Stimulated activated CD4-positive, alpha-beta T cell treated with anti-CD3 and anti-CD28 coated beads, Interleukin-12 subunit alpha, Interleukin-12 subunit beta, amount 100 ng/mL, for 48 hours (primary cell): ENCODE measurements at regions not wholly inside any gene's neighbourhood (a gene's known extent, or its start where the extent isn't known, plus 50 kb on each side); places are given as distances from the start of the nearest gene placed in this dataset.
"Not testable (repeated sequence)": the region's sequence is repeated elsewhere in the genome, so short reads cannot be mapped to it uniquely, and the experiment has no call there.

Experiments used
- DNase-seq, 3 donors: peaks; one replicate each; pipeline ENCODE4 v3.0.0-alpha.2; 2020; ENCODE audit warnings: low read depth in 2 of 3, low spot score in 1 of 3

DNA sequence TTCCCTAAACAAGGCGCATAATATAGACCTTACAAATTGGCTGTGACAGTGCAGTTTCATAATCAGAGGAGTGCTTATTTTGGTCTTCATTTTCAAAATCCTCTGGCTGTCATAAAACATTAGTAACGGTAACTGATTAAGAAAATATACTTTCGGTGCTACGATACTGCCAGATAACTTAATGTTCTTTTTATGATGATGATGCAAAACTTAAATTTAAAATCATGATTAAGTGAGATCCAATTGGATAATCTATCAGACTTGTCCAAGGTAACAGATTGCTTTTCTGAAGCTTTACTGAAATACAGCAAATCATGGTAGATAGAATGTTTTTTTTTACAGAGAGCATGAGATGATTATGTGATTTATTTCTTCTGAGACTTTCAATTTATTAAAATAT is 364.2 kb upstream of the CNTN3 start:
- DNase-seq: no peak

DNA sequence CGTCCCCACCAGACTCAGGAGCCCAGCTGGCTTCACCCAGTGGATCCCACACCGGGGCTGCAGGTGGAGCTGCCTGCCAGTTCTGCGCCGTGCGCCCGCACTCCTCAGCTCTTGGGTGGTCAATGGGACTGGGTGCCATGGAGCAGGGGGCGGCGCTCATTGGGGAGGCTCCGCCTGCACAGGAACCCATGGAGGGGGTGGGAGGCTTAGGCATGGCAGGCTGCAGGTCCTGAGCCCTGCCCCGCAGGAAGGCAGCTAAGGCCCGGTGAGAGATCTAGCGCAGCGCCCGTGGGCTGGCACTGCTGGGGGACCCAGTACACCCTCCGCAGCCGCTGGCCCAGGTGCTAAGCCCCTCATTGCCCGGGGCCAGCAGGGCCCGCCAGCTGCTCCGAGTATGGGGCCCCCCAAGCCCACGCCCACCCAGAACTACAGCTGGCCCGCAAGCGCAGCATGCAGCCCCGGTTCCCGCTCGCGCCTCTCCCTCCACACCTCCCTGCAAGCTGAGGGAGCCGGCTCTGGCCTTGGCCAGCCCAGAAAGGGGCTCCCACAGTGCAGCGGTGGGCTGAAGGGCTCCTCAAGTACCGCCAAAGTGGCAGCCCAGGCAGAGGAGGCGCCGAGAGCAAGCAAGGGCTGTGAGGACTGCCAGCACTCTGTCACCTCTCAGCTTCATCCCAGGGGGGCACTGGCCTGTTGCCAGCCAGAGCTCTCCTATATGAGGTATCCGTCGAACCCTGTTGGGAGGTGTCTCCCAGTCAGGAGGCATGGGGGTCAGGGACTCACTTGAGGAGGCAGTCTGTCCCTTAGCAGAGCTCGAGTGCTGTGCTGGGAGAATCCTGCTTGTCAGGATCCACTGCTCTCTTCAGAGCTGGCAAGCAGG is 370.8 kb upstream of the CNTN3 start:
- not testable (repeated sequence) for DNase-seq

DNA sequence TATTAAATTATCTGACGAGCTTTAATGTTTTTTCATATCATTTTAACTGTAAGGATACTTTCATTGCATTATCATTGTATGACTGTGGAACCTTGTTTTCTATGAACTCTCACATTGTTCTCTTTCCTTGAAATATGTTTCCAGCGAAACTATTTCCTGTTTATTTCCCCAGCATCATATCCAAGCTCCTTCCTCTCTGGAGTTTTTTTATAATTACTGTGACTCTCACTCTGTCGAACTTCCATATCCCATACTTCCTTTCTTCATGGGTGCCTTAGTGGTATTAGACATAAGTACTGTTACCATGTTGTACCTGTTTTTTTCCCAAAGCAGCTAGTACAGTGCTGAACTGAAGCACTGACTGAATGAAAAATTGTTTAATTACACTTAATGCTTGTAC is 373.6 kb upstream of the CNTN3 start:
- DNase-seq: no peak

DNA sequence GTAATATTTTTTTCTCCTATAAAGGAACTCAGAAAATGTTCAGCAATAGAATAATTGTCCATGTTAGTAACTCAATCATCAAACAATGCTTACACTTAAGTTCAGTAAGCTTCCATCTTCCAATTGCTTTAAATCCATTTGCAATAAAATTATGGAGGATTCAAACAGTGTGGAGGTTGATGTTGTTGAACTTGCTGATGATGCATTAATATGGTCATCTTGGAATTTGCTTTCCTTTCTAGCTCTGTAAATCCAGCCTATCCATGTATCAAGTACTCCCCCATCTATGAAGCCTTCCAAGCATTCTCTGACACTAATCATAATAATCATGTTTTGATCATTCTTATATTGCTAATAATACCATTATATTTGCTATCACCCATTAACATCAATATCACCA is 378.4 kb upstream of the CNTN3 start:
- no peak for DNase-seq

DNA sequence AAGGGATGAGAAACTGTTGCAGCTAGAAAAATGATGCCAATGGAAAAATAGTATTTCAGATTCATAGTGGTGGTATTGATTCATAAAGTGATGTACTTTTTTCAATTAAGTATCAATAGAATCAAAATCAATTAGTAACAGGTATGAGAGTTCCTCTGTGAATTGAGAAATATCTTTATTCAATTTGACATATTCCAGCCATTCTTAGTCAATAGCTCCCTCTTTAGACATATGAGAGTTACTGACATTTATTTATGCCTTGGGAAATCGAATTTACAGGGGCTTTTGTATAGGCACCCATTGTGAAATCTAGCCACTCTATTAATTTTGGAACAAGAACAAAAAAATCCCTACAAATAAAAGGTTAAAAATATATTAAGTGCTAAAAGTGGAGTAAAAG is 386.9 kb upstream of the CNTN3 start:
- no peak for DNase-seq

DNA sequence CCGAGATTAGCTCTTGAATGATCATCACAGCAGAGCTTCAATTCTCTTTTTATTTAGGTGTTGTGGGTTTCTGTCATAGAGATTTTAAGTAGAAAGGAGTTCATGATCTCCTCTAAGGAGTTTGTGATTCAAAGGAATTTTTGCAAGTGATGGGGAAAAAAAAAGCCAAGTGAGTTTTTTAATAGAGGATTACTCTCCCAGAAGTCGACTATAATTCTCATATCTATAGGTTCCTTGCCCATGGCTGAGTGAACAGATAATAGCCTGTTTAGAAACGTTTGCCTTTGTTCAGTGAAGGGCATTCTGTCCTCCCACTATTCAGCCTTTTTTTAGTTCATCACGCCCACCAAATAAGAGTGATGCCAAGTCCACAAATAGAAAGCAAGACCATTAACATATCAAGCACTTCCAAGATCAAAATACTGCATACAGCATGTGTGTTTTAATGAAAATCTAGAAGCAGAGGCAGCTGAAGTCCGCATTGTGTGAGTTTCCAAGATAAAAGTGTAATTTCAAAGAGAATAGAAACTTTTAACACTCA is 398.4 kb upstream of the CNTN3 start:
- DNase-seq: no peak

DNA sequence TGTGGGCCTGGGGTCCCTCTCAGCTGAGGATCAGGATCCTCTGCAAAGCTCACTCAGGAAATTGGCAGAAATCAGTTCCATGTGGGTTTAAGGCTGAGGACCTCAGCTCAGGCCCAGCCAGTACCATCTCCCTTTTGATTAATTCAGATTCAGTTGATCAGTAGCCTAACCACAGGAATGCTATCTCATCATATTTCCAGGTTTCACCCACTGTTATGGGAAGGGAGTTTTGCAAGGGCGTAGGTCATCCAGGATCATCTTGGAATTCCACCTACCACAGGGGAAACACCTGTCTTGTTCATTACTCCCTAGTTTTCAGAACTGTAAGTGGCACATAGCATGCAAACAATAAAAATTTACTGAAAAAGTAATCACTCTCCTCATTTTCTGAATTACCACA is 399.5 kb upstream of the CNTN3 start:
- DNase-seq: no peak

DNA sequence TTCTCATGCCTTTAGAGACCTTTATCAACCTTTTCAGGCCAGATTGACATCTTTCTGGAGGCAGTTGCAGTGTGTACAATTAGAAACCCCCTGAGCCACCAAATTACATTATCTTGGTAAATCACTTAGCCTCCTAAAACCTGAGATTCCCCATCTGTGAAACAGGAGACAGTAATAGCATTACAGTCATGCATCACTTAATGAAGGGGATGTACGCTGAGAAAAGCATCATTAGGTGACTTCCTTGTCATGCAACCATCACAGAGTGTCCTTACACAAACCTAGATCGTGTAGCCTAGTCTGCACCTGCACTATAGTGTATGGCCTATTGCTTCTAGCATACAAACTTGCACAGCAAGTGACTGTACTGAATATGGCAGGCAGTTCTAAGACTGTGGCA is 400.8 kb upstream of the CNTN3 start:
- DNase-seq: no peak

DNA sequence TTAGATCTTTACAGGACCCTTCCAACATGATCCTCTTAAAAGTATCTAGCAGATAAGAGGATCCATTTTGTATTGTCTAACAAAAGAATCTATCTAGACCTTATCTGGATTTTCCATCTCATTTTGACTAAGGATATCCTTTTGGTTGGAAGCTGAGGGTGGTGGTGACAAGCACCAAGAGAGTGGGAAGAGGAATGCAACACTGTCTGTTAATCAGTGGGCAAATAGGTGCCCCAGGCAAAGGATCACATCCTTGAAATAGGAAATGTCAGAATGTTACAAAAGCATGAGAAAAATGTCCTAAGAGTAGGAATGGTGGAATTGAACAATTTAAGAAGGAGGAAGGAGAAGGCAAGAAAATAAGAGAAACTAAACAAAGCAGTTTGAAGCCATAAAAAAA is 420.7 kb upstream of the CNTN3 start:
- no peak for DNase-seq

DNA sequence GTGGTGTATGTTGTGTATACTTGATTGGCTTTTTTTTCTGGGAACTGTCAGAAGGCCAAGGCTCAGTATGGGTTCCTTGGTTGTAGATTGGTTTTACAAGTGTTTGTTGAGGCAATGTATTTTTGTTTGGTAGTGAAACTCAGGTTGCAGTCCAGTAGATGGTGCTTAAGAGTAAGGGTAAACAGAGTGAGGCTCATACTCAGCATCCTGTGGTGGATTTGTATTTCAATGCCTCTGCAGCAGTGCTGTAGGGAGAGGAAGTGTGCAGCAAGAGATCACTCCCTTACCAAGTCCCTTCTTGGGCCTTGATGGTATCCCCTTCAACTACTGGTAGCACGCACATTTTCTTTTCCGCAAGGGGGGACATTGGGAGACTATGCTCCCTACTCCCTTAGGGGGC is 428.5 kb upstream of the CNTN3 start:
- DNase-seq: no peak

DNA sequence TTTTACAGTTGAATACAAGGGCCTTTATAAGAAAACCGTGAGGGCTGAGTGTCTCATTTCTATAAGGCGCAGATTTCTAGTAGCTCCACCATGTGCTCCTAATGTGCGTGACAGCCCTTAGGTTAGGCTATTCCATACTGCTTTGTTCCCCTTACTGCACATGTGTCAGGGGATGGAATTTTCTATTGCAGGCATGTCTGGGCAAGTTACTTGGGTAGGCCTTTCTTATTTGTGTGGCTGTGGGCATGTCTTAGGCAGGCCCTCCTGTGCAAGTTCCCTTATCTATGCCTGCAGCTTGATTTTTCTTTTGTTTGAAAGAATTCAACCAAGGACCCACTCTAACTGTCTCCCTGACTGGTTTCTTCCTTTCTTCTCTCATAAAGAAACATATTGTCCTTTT is 434.2 kb upstream of the CNTN3 start:
- no peak for DNase-seq

DNA sequence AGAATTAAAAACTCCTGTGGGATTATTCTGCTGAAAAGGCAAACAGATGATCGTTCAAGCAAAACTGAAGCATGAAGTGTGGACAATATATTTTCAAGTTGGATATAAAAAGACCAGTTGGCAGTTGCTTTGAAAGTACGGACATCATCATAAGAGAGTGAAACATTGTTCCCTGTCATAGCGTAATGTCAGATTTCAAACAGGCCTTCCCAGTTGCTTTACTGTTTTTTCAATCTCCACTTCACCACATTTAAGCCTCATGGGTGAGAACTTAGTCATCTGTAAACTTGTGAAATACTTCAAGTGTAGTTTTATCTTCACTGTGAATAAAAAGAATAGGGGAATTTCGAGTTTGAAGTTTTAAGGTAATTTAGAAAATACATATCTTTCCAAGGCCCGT is 435.1 kb upstream of the CNTN3 start:
- no peak for DNase-seq

DNA sequence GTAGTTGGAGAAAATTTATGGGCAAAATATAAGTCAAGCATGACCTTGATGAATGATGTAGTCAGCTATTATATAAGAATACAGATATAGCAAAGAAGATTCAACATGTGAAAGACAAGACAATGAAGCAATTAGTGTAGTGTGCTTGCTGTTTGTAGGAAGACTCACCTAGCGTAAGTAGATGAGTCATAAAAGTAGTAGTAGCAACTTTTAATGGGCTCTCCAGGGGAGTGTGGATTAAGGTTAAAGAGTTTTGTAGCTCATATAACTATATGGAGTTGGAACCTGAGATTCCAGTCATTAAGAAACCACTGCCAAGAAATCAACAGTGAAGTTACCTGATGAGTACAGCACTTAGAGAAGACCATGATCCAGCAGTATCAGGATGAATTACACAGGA is 444.7 kb upstream of the CNTN3 start:
- DNase-seq: no peak

DNA sequence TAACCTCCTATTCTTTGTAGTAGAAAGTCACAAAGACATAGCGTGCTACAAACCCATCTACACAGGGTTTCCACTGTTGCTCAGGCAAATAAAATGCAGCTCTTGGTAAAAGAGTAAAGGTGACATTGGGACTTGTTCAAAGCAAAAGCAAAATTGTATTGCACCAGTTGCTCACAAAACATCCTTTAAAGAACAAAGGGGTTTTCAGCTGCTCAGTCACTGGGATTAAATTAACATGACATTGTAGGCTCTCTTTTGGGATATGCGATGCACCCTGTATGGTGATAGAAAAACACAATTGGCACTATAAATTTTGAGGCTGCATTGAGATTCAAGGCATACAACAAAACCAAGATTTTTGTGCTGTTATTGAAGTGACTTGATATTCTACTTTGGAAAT is 447.3 kb upstream of the CNTN3 start:
- no peak for DNase-seq

DNA sequence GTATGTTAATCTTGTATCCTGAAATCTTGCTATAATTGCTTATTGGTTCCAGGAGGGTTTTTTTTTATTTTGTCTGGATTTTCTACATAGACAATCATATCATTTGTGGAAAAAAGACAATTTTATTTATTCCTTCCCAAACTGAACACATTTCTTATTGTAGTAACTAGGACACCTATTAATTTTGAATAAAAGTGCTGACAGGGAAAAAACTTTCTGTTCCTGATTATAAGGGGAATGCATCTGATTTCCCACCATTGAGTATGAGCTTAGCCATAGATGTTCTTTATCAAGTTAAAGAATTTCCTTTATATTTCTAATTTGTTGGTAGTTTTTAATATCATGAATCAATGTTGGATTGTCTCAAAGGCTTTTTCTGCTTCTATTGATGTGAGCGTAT is 460.7 kb upstream of the CNTN3 start:
- no peak for DNase-seq

DNA sequence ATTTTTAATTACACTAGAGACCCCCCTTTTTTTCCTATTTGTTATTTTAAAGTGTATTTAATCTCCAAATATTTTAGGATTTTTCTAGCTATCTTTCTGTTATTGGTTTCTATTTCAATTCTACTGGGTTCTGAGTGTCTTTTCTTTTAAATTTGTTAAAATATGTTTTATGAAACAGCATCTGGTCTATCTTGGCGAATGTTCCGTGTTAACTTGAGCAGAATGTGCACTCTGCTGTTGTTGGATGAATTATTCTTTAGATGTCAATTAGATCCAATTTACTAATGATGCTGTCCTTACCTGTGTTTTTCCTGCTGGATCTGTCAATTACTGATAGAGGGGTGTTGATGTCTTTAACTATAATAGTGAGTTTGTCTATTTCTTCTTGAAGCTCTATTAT is 462.0 kb upstream of the CNTN3 start:
- DNase-seq: no peak

DNA sequence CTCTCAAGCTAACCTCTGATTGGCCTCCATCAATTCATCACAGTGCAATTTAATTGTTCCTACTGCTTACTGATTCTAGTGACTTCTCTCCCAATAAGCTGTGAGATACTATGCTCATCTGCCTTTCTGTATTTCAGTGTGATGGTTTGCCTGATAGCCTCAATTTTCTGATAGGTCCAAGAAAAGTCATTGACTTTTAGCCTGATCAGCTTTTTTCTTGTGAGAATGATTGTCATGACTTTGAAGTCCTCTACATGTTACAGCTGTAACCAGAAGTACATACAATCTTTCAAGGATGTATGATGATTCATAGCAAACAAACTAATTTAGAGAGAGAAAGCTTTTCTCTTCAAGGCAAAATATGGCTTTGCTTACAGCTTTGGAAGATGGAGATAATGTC is 463.8 kb upstream of the CNTN3 start:
- no peak for DNase-seq

DNA sequence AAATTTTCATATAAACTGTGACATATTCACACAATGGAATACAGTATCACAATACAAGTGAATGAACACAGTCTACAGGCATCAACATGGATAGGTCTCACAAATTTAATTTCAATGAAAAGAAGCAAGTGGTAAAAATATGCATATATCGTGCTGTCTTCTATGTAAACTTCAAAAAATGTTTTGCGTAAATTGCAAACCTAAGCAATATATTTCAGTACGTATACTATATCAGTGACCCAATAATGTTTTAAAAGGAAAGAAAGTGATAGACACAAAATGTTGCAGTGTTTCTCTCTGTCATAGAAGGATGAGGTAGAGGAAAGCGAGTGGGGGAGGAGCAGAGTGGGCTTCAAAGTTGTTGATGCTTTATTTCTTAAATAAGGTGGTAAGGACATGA is 468.4 kb upstream of the CNTN3 start:
- DNase-seq: no peak

DNA sequence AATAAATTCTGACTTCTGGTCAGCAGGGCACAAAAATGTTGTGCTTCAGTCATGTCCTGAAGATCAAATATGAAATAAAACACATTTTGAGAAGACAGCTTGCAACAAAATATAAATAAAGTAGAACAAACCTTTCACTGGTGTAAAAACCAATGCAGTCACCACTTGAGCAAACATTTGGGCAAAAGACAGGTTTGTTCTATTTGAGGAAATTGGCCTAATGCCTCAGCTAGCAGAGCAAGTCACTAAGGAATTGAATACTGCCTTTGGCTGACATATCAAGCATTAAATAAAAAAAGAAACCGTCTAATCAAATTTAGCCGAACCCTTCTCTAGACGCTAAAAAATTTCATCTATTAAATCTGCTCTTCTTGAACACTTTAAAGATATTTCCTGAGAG is 475.4 kb upstream of the CNTN3 start:
- DNase-seq: no peak

DNA sequence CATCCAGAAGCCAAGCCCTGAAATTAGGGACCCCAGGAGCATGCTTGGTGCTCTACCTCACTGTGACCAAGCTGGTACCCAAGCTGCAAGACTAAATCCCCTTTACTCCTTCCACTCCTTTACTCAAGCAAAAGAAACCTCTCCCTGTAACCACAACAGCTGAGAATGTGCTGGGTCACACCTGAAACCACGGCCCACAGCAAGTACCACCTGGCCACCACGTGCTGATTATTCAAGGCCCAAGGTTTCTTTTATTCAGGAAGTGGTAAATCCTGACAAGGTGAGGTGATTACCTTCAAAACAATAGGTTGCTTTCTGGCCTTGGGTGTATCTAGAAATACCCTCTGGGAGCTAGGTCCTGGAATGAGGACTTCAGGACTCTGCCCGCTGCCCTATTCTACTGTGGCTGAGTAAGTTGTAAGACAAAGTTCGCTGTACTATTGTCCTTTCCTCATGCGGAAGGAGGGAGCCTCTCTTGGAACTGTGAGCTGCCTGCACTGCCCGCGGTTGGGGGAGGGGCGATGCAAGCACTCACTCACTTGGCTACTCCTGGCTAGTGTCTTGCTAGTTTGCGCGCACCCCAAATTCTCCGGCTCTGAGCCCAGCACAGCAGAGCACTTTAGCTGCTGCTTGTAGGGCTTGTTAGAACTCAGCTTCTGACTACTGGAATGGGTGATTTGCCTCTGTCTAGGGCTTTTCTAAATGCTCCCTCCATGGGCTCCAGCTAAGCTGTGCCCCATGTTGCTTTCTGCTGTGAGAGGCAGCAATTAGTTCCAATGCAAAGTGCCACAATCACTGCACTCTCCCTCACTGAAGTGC is 487.1 kb upstream of the CNTN3 start:
- DNase-seq: no peak

DNA sequence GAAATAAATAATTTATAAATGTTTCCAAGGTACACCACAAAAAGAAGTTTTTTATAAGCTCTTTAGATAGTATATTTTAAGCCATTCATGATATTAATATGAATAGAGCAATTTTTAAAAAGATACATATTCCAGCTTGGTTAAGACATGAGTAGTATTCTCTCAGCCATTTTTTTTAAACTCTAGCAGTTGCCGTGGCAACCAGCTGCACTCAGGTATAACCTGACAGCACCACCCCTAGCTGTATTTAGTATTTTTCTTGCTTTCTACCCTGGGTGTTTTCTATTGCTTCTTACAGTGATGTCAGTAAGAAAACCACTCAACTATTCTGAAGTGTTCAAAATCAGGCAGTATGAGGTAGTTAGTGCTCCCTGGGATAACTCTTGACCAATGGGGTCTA is 496.3 kb upstream of the CNTN3 start:
- DNase-seq: no peak

DNA sequence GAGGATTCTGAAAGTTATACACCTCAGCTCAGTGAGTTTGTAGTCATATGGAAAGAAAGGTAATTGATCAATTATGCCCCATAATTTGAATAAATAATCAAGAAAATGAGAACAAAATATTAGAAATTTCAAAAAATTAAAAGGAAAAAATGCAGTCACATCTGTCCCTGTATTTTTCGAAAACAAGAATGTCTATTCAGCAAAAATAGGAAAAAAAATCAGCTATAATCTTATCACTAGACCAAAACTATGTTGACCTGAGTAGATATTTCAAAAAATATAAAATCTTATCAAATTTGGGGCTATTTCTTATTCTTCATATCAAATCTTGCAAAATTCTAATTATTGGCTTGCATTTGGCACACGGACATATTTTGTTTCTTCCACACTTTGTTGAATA is 501.2 kb upstream of the CNTN3 start:
- no peak for DNase-seq
